ENCODE measurements at regions not wholly inside any gene's neighbourhood (a gene's known extent, or its start where the extent isn't known, plus 50 kb on each side); places are given as distances from the start of the nearest gene placed in this dataset.

- no peak overlapping the region for H3K56ac ChIP-seq (replicated peaks; ENCODE audit: insufficient read length, low read depth, low read length)
- H3K4me2 ChIP-seq (ENCODE audit: insufficient read depth in 1 of 2, low read depth in 2 of 2, low read length in 2 of 2) = no peak overlapping the region
- no peaks in the 10 kb centered on the region for H3K27me3 ChIP-seq (replicated peaks in 1 of 4; ENCODE audit: control insufficient read depth in 3 of 4, extremely low read depth in 1 of 4, insufficient read depth in 3 of 4, low read length in 3 of 4)
- H2BK120ac ChIP-seq (replicated peaks; ENCODE audit: low read depth, low read length) = no peak overlapping the region
- peaks cover 0 to 6% of the 10 kb centered on the region in 2 experiments; a peak in 1 of 4 replicates for H3K79me2 ChIP-seq (ENCODE audit: control insufficient read depth in 1 of 2, insufficient read depth in 2 of 2, low read length in 2 of 2)
- peaks cover 0 to 3% of the 10 kb centered on the region in 2 experiments for H4K20me1 ChIP-seq (replicated peaks in 1 of 2; ENCODE audit: control insufficient read depth in 1 of 2, insufficient read depth in 2 of 2, low read length in 2 of 2)
- H2BK20ac ChIP-seq (ENCODE audit: low read length) = no peak overlapping the region
- no peak for DNase-seq (ENCODE audit: low read depth in 1 of 2, low spot score in 2 of 2)
- no peak overlapping the region for H4K5ac ChIP-seq (ENCODE audit: insufficient read length, low read depth, low read length)
- no peak overlapping the region for H3K27ac ChIP-seq (ENCODE audit: low read depth, low read length)
- no peak overlapping the region for H2BK5ac ChIP-seq (ENCODE audit: low read depth, low read length)
- H4K91ac ChIP-seq (replicated peaks; ENCODE audit: insufficient read length, low read length) = no peak overlapping the region
- no peak overlapping the region for H3K9ac ChIP-seq (replicated peaks in 1 of 4; ENCODE audit: extremely low read depth in 1 of 4, low read depth in 3 of 4, low read length in 3 of 4)
- no peak overlapping the region for H2BK12ac ChIP-seq (ENCODE audit: low read depth, low read length)
- H2BK15ac ChIP-seq (ENCODE audit: low read length) = no peak overlapping the region
- H3K36me3 ChIP-seq (ENCODE audit: control insufficient read depth in 2 of 4, insufficient read depth in 4 of 4, low read length in 3 of 4) = no peaks in the 10 kb centered on the region
- H3K4ac ChIP-seq (replicated peaks; ENCODE audit: insufficient read length, low read depth, low read length) = no peak overlapping the region
- no peaks in the 10 kb centered on the region for H3K9me3 ChIP-seq (ENCODE audit: insufficient read depth in 2 of 2, low read depth in 1 of 2, low read length in 1 of 2)
- no peaks in the 10 kb centered on the region for H3K79me1 ChIP-seq (ENCODE audit: low read depth, low read length)
- FAIRE-seq = no peak
- ChIA-PET CTCF (ENCODE audit: partially characterized antibody) (no interaction called here), POLR2A (ENCODE audit: partially characterized antibody) (interaction anchor here (3.0 kb wide), 1 partner anchor 10 kb away, joined by 13 read pairs; no protein-coding TSS in a partner anchor)
- H3K18ac ChIP-seq (ENCODE audit: extremely low read depth, low read length) = no peak overlapping the region
- WGBS, 2 experiments (ENCODE audit: extremely low coverage in 1 of 2, insufficient coverage in 1 of 2, insufficient read length in 1 of 2, insufficient replicate concordance in 2 of 2, low coverage in 1 of 2, low lambda C conversion rate in 2 of 2, missing lambda C conversion rate in 1 of 2) = 91% methylated on average over 6 of the region's 6 CpGs; no CpG with 5 or more reads in 1 of the 2 experiments
- no peak overlapping the region for H2AFZ ChIP-seq (ENCODE audit: low read length)
- no peaks in the 10 kb centered on the region for H3K23me2 ChIP-seq (ENCODE audit: low read depth, low read length)
- H3K23ac ChIP-seq (ENCODE audit: insufficient read length) = no peak overlapping the region
- H3K14ac ChIP-seq (ENCODE audit: insufficient read length) = no peak overlapping the region
- no peak overlapping the region for H4K8ac ChIP-seq (ENCODE audit: extremely low read depth, insufficient read depth, low read length)
- no peak for TF ChIP-seq GTF2F1 (IDR thresholded peaks at IDR 0.05; ENCODE audit: borderline replicate concordance, low read depth, low read length)
- no peak for TF ChIP-seq YY1 (IDR thresholded peaks at IDR 0.05; ENCODE audit: low read depth, low read length)
- TF ChIP-seq, protein P1, sequence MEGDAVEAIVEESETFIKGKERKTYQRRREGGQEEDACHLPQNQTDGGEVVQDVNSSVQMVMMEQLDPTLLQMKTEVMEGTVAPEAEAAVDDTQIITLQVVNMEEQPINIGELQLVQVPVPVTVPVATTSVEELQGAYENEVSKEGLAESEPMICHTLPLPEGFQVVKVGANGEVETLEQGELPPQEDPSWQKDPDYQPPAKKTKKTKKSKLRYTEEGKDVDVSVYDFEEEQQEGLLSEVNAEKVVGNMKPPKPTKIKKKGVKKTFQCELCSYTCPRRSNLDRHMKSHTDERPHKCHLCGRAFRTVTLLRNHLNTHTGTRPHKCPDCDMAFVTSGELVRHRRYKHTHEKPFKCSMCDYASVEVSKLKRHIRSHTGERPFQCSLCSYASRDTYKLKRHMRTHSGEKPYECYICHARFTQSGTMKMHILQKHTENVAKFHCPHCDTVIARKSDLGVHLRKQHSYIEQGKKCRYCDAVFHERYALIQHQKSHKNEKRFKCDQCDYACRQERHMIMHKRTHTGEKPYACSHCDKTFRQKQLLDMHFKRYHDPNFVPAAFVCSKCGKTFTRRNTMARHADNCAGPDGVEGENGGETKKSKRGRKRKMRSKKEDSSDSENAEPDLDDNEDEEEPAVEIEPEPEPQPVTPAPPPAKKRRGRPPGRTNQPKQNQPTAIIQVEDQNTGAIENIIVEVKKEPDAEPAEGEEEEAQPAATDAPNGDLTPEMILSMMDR (IDR thresholded peaks at IDR 0.05; ENCODE audit: control extremely low read depth in 1 of 3, insufficient read depth in 1 of 3, low read depth in 1 of 3, low read length in 3 of 3) = no peak
- TF ChIP-seq ASH2L (IDR thresholded peaks at IDR 0.05; ENCODE audit: low read length) = no peak
- TF ChIP-seq NRF1 (IDR thresholded peaks at IDR 0.05; ENCODE audit: low read depth, low read length) = no peak
- no peak for TF ChIP-seq RBBP5 (IDR thresholded peaks at IDR 0.05; ENCODE audit: borderline replicate concordance, low read depth, low read length)
- no peak overlapping the region for H2AK5ac ChIP-seq (ENCODE audit: low read depth, low read length)
- H3K4me3 ChIP-seq (ENCODE audit: extremely low read depth in 1 of 4, insufficient read depth in 2 of 4, low read depth in 3 of 4, low read length in 4 of 4) = no peak overlapping the region
- no peaks in the 10 kb centered on the region for H3K4me1 ChIP-seq (replicated peaks in 1 of 4; ENCODE audit: control insufficient read depth in 3 of 4, insufficient read depth in 4 of 4, low read length in 3 of 4)
Measured at GRCh38 chr13:22050951-22051563, 380.2 kb downstream of the FGF9 start.
